PC-9 (cell line): ENCODE measurements at regions not wholly inside any gene's neighbourhood (a gene's known extent, or its start where the extent isn't known, plus 50 kb on each side); places are given as distances from the start of the nearest gene placed in this dataset.
"Not testable (repeated sequence)": the region's sequence is repeated elsewhere in the genome, so short reads cannot be mapped to it uniquely, and the experiment has no call there.

Source experiments
- BruUV-seq: library from RNA; stranded (reverse); fragments of 400-500 nt; replicated peaks from 2 replicates; lab custom pipeline; 2021; lab: Mats Ljungman, UMichigan
- CTCF ChIA-PET: fragments of 300-600 bp; sonication (Branson Sonifier 250); formaldehyde crosslinking; loops from one replicate; lab custom pipeline; 2022; ENCODE audit warnings: antibody characterized with exemption; lab: Charles Lee
- POLR2A ChIA-PET: fragments of 300-600 bp; sonication (Branson Sonifier 250); formaldehyde crosslinking; loops from one replicate; lab custom pipeline; 2022; ENCODE audit warnings: antibody characterized with exemption; ENCODE audit not compliant: unreplicated experiment; lab: Charles Lee
- DNase-seq, 2 experiments: peaks; one replicate each; pipeline versions ENCODE4 v3.0.0 to v3.0.0-alpha.2; 2015 to 2022; ENCODE audit warnings: mixed read lengths in 1 of 2
- H2AFZ ChIP-seq: fragments of 200-600 bp; sonication (generic); 2 replicates; pipeline ENCODE4 v1.8.1; 2017; ENCODE audit warnings: antibody characterized with exemption
- H3F3A ChIP-seq: fragments of 200-600 bp; sonication (generic); 2 replicates; pipeline ENCODE4 v1.8.1; 2017; ENCODE audit warnings: antibody characterized with exemption, mild to moderate bottlenecking, low read depth; ENCODE audit not compliant: insufficient read depth
- H3K27ac ChIP-seq: fragments of 200-600 bp; sonication (generic); 2 replicates; pipeline ENCODE4 v1.6.1; 2016; ENCODE audit warnings: mixed run types
- H3K27me3 ChIP-seq: fragments of 200-600 bp; sonication (generic); 2 replicates; pipeline ENCODE4 v1.6.1; 2016; ENCODE audit warnings: low read depth, mixed run types; ENCODE audit not compliant: insufficient read depth
- H3K36me3 ChIP-seq: fragments of 200-600 bp; sonication (generic); 2 replicates; pipeline ENCODE4 v1.6.1; 2016; ENCODE audit warnings: low read depth, mixed run types
- H3K4me1 ChIP-seq: fragments of 200-600 bp; sonication (generic); replicated peaks from 2 replicates; pipeline ENCODE4 v1.6.1; 2016; ENCODE audit warnings: mixed run types; ENCODE audit not compliant: insufficient read depth
- H3K4me2 ChIP-seq: fragments of 200-600 bp; sonication (generic); 2 replicates; pipeline ENCODE4 v1.6.1; 2017; ENCODE audit warnings: mixed run types
- H3K4me3 ChIP-seq: fragments of 200-600 bp; sonication (generic); 2 replicates; pipeline ENCODE4 v1.6.1; 2016; ENCODE audit warnings: mixed run types
- H3K79me2 ChIP-seq: fragments of 200-600 bp; sonication (generic); 2 replicates; pipeline ENCODE4 v1.6.1; 2017; ENCODE audit warnings: low read depth, mixed run types
- H3K9me2 ChIP-seq: fragments of 200-600 bp; sonication (generic); 2 replicates; pipeline ENCODE4 v1.8.1; 2017; ENCODE audit warnings: mild to moderate bottlenecking; ENCODE audit not compliant: insufficient read depth
- H3K9me3 ChIP-seq: fragments of 200-600 bp; sonication (generic); 2 replicates; pipeline ENCODE4 v1.8.1; 2016; ENCODE audit warnings: low read depth; ENCODE audit not compliant: insufficient read depth
- H4K20me1 ChIP-seq: fragments of 200-600 bp; sonication (generic); 2 replicates; pipeline ENCODE4 v1.8.1; 2017; ENCODE audit not compliant: insufficient read depth
- CTCF ChIP-seq: fragments of 200-600 bp; sonication (generic); conservative IDR thresholded peaks from 2 replicates; pipeline ENCODE4 v1.6.1; 2017; ENCODE audit warnings: mixed run types, antibody characterized with exemption, mild to moderate bottlenecking, moderate library complexity
- EZH2 ChIP-seq: fragments of 200-600 bp; sonication (generic); IDR thresholded peaks from 2 replicates; pipeline ENCODE4 v1.8.0; 2017; ENCODE audit warnings: antibody characterized with exemption, low read depth
- intact Hi-C: fragments of 100-400 bp; cut with micrococcal nuclease; formaldehyde crosslinking; loops from one replicate; pipeline ENCODE4 v1.10.0; 2022; ENCODE audit not compliant: unreplicated experiment

- intact Hi-C loops: no loop called here
- CTCF ChIA-PET: no interaction called here
- DNase-seq: no peak
These were observed 467.1 kb upstream of the EPHA6 start for GRCh38 chr3:96347289-96347688.

GRCh38 chr3:96351598-96351997, 462.8 kb upstream of the EPHA6 start:
- H3K4me1 ChIP-seq, H3K4me3 ChIP-seq, H3K9me3 ChIP-seq, BruUV-seq, H3K27me3 ChIP-seq, H3F3A ChIP-seq, H3K4me2 ChIP-seq, intact Hi-C loops, H3K79me2 ChIP-seq, CTCF ChIA-PET, H3K9me2 ChIP-seq, H3K36me3 ChIP-seq, DNase-seq, H3K27ac ChIP-seq, H4K20me1 ChIP-seq, H2AFZ ChIP-seq, POLR2A ChIA-PET: not testable (repeated sequence)

More at GRCh38 chr3:96347289-96347688, 467.1 kb upstream of the EPHA6 start:
- Histone ChIP-seq H3F3A (no peaks in the 10 kb centered on the region), H3K4me1 (no peaks in the 10 kb centered on the region), H3K4me2 (no peak overlapping the region), H3K9me3 (no peaks in the 10 kb centered on the region), H3K79me2 (no peaks in the 10 kb centered on the region), H3K9me2 (no peaks in the 10 kb centered on the region), H2AFZ (0 out of 2 replicates have a peak overlapping the region, but pooled peaks have one; percentile 3), H4K20me1 (no peaks in the 10 kb centered on the region), H3K27ac (no peak overlapping the region), H3K27me3 (no peaks in the 10 kb centered on the region), H3K36me3 (no peaks in the 10 kb centered on the region), H3K4me3 (no peak overlapping the region)
- TF ChIP-seq EZH2 (no peak), CTCF (no peak)
- no TSS peak for BruUV-seq
- POLR2A ChIA-PET: no interaction called here

- POLR2A ChIA-PET: no interaction called here
These were observed 460.3 kb upstream of the EPHA6 start for GRCh38 chr3:96354106-96354505.

More at GRCh38 chr3:96354106-96354505, 460.3 kb upstream of the EPHA6 start:
- Histone ChIP-seq H3K9me3 (no peaks in the 10 kb centered on the region), H3K27ac (no peak overlapping the region), H3K36me3 (no peaks in the 10 kb centered on the region), H3K79me2 (no peaks in the 10 kb centered on the region), H3K4me3 (no peak overlapping the region), H3K27me3 (no peaks in the 10 kb centered on the region), H3K9me2 (no peaks in the 10 kb centered on the region), H3F3A (no peaks in the 10 kb centered on the region), H3K4me2 (no peak overlapping the region), H2AFZ (no peak overlapping the region), H3K4me1 (no peaks in the 10 kb centered on the region), H4K20me1 (no peaks in the 10 kb centered on the region)
- intact Hi-C loops: no loop called here
- no peak for TF ChIP-seq EZH2
- TF ChIP-seq CTCF: no peak
- DNase-seq: no peak
- no TSS peak for BruUV-seq
- CTCF ChIA-PET: no interaction called here
